Osteocyte (in vitro differentiated cells): ENCODE measurements at regions not wholly inside any gene's neighbourhood (a gene's known extent, or its start where the extent isn't known, plus 50 kb on each side); places are given as distances from the start of the nearest gene placed in this dataset.

Experiments
- DNase-seq: peaks from one replicate; pipeline ENCODE4 v3.0.0; 2021; ENCODE audit warnings: mixed read lengths; ENCODE audit not compliant: unreplicated experiment; ENCODE audit errors: extremely low spot score
- H3K27ac Mint-ChIP-seq: one replicate; pipeline ENCODE4 v1.8.0; 2021; ENCODE audit warnings: mild to moderate bottlenecking, mixed read lengths; ENCODE audit not compliant: unreplicated experiment
- H3K27me3 Mint-ChIP-seq: one replicate; pipeline ENCODE4 v1.8.0; 2021; ENCODE audit warnings: mixed read lengths; ENCODE audit not compliant: unreplicated experiment
- H3K36me3 Mint-ChIP-seq: one replicate; pipeline ENCODE4 v1.8.0; 2021; ENCODE audit warnings: mixed read lengths; ENCODE audit not compliant: unreplicated experiment
- H3K4me1 Mint-ChIP-seq: one replicate; pipeline ENCODE4 v1.8.0; 2021; ENCODE audit warnings: mixed read lengths; ENCODE audit not compliant: unreplicated experiment
- H3K4me3 Mint-ChIP-seq: one replicate; pipeline ENCODE4 v1.8.0; 2021; ENCODE audit warnings: mild to moderate bottlenecking, moderate library complexity, mixed read lengths; ENCODE audit not compliant: unreplicated experiment
- H3K9me3 Mint-ChIP-seq: one replicate; pipeline ENCODE4 v1.8.0; 2021; ENCODE audit warnings: mixed read lengths; ENCODE audit not compliant: unreplicated experiment
- TF ChIP-seq, protein P1 (sequence below): fragments of 200-600 bp; sonication (generic); IDR thresholded peaks from 2 replicates; pipeline ENCODE4 v1.5.0; 2021; ENCODE audit warnings: antibody characterized with exemption, mild to moderate bottlenecking, moderate library complexity

DNA sequence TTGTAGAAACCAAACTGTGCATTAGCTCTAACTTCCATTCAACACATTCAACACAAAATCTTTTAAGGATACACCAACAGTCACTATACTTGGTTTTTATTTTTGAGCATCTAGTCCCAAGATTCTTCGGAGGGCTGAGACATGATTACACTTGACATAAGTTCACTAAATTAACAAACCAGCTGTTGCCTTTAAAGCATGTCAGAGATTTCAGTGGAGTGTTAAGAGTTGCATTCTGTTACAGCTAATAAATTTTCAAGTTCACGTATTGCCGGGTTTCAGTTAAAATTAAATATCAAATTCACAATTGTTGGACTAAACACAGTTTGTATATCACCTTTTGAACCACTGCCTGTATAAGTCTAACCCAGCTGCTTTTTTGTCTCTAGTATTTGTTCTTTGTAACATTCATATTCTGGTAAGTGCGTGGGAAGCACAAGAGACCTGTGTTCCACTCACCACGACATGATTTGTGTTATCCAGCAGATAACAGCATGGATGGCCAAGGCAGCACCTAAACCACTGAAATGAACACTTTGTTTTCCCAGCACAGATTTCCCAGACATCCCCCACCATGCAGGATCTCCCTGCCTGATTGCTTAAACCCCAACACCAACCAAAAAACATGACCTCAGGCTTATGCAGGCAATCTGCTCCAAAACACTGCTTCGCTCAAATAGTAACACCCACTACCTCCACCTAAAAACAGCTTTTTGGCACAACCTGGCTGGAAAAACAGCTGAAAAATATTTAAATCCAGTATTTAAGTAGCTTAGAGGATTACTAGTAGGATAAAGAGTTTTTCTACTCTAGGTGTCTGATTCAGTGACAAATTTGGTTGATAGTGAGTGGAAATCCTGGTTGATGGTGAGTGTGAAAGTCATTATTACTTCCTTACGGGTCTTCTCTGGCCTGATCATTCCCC, 286.5 kb upstream of the NT5E start:
- Mint-ChIP-seq H3K27ac (no peak overlapping the region), H3K9me3 (no peaks in the 10 kb centered on the region), H3K36me3 (no peaks in the 10 kb centered on the region), H3K4me1 (no peaks in the 10 kb centered on the region), H3K27me3 (peaks cover 9% of the 10 kb centered on the region), H3K4me3 (no peak overlapping the region)
- DNase-seq, result no peak
- TF ChIP-seq, protein P1, sequence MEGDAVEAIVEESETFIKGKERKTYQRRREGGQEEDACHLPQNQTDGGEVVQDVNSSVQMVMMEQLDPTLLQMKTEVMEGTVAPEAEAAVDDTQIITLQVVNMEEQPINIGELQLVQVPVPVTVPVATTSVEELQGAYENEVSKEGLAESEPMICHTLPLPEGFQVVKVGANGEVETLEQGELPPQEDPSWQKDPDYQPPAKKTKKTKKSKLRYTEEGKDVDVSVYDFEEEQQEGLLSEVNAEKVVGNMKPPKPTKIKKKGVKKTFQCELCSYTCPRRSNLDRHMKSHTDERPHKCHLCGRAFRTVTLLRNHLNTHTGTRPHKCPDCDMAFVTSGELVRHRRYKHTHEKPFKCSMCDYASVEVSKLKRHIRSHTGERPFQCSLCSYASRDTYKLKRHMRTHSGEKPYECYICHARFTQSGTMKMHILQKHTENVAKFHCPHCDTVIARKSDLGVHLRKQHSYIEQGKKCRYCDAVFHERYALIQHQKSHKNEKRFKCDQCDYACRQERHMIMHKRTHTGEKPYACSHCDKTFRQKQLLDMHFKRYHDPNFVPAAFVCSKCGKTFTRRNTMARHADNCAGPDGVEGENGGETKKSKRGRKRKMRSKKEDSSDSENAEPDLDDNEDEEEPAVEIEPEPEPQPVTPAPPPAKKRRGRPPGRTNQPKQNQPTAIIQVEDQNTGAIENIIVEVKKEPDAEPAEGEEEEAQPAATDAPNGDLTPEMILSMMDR, result no peak

DNA sequence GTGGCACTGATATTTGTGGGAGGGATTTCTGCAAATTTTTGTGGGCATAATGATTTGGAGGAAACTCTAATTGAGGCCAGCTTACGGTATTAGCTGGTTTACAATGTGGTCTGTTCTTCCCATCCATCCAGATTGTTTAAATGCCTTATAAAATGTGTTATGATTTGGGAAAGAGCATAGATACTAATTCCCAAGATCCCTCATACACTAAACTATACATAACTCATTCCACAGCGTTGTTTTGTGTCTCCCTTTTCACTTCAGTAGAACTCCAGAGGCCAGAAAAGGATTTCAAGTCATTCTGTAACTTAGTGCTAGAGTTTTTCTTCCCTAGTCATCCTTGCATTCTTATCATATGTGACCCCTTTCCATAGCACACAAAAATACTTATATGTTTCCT, 292.6 kb upstream of the NT5E start:
- TF ChIP-seq, protein P1, result no peak
- no peak for DNase-seq
- Mint-ChIP-seq H3K27ac (no peak overlapping the region), H3K36me3 (no peaks in the 10 kb centered on the region), H3K27me3 (peaks cover 9% of the 10 kb centered on the region), H3K9me3 (no peaks in the 10 kb centered on the region), H3K4me1 (no peaks in the 10 kb centered on the region), H3K4me3 (no peak overlapping the region)

DNA sequence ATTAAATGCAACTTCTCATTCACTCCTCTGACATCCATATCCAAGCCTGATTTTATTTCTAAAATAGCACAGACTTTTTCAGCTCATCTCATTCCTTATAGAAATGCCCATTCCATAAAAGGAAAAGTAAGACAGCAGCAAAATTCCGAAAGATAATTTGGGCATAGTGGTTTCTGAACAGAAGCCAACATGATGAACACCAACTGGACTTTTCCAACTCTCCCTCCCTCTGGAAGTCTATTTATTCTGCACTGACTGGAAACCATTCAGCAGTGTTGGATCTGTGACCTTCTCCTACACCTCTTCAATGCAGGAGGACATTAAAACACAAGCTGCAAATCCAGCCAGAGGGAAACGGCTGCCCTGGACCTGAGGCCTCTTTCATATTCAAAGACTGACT, 306.2 kb upstream of the NT5E start:
- H3K27ac Mint-ChIP-seq, result no peak overlapping the region
- H3K27me3 Mint-ChIP-seq, result peaks cover 2% of the 10 kb centered on the region
- TF ChIP-seq, protein P1, result no peak
- no peaks in the 10 kb centered on the region for H3K4me1 Mint-ChIP-seq
- no peak for DNase-seq
- no peaks in the 10 kb centered on the region for H3K36me3 Mint-ChIP-seq
- no peak overlapping the region for H3K4me3 Mint-ChIP-seq
- peaks cover 4% of the 10 kb centered on the region for H3K9me3 Mint-ChIP-seq

DNA sequence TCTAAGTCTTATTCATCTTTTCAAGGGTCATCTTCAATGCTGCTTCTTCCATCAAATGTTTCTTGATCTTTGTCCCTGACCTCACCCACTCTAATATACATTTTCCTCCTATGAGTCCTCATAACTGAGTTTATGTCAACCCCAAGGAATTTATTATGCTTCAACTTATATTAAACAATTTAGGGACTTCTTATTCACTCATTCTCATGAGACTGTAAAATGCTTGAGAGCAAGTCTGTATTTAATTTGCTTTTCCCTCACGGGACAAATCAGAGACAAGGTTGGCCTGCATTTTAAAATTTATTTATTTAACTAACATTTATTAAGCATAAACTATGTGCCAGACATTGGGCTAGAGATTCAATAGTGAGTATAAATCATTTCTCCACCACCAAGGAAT, 312.0 kb upstream of the NT5E start:
- H3K4me3 Mint-ChIP-seq, result no peak overlapping the region
- DNase-seq, result no peak
- no peaks in the 10 kb centered on the region for H3K9me3 Mint-ChIP-seq
- no peaks in the 10 kb centered on the region for H3K36me3 Mint-ChIP-seq
- TF ChIP-seq, protein P1, result no peak
- H3K4me1 Mint-ChIP-seq, result no peaks in the 10 kb centered on the region
- peaks cover 2% of the 10 kb centered on the region for H3K27me3 Mint-ChIP-seq
- no peak overlapping the region for H3K27ac Mint-ChIP-seq

DNA sequence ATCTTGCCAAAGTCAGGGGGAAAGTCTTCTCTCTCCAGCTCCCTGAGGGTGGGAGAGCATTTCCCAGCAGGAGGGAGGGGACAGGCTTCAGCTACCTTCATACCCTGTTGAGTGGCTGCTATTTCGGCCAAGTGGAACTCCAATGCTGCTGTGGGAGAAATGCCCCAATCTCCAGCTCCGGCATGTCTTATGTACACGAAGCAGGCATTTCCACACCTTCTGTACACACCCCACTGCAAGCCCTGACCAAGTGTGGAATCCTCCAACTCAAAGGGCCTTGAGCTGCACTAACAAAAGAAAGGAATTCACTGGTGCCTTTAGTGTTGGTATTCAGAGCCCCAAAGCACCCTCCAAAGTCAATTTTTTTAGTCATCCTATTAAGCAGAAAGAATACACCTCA, 313.6 kb upstream of the NT5E start:
- Mint-ChIP-seq H3K36me3 (no peaks in the 10 kb centered on the region), H3K27ac (no peak overlapping the region), H3K4me3 (no peak overlapping the region), H3K27me3 (peaks cover 5% of the 10 kb centered on the region), H3K9me3 (no peaks in the 10 kb centered on the region), H3K4me1 (no peaks in the 10 kb centered on the region)
- TF ChIP-seq, protein P1, result no peak
- no peak for DNase-seq
